ENCODE measurements at regions not wholly inside any gene's neighbourhood (a gene's known extent, or its start where the extent isn't known, plus 50 kb on each side); places are given as distances from the start of the nearest gene placed in this dataset.
"Not testable (repeated sequence)": the region's sequence is repeated elsewhere in the genome, so short reads cannot be mapped to it uniquely, and the experiment has no call there.

- TF ChIP-seq JUN (IDR thresholded peaks at IDR 0.05; ENCODE audit: low read depth, low read length); ASH2L (IDR thresholded peaks at IDR 0.05; ENCODE audit: low read length); CEBPB (IDR thresholded peaks at IDR 0.05; ENCODE audit: low read depth, low read length); CTCF (IDR thresholded peaks at IDR 0.05; ENCODE audit: control extremely low read depth in 1 of 3, insufficient read depth in 1 of 3, low read depth in 1 of 3, low read length in 3 of 3); EP300 (IDR thresholded peaks at IDR 0.05; ENCODE audit: borderline replicate concordance in 1 of 2, low read depth in 2 of 2, low read length in 2 of 2); NRF1 (IDR thresholded peaks at IDR 0.05; ENCODE audit: low read depth, low read length); MAX (IDR thresholded peaks at IDR 0.05); RAD21 (IDR thresholded peaks at IDR 0.05 in 1 of 2, conservative IDR thresholded peaks at IDR 0.05 in 1 of 2; ENCODE audit: low read depth in 2 of 2, low read length in 2 of 2); FOSL1 (IDR thresholded peaks at IDR 0.05; ENCODE audit: insufficient read depth, low read depth, low read length); EZH2 (IDR thresholded peaks at IDR 0.05; ENCODE audit: low read depth, low read length, severe bottlenecking); CREB1 (IDR thresholded peaks at IDR 0.05); ZNF274 (IDR thresholded peaks at IDR 0.05; ENCODE audit: borderline replicate concordance, extremely low read depth, low read length); POLR2AphosphoS5 (IDR thresholded peaks at IDR 0.05; ENCODE audit: low read depth, low read length): not testable (repeated sequence)
Measured at GRCh38 chr1:143702739-143703138, 269.0 kb downstream of the FAM72C start.
